K562 (cell line): ENCODE measurements at regions not wholly inside any gene's neighbourhood (a gene's known extent, or its start where the extent isn't known, plus 50 kb on each side); places are given as distances from the start of the nearest gene placed in this dataset.

Experiments
- GABPB1 ChIP-seq: sonication (generic); formaldehyde crosslinking; IDR thresholded peaks from 2 replicates; pipeline ENCODE4 v1.8.0; 2022; ENCODE audit warnings: mild to moderate bottlenecking, missing genetic modification reagents
- MAFG ChIP-seq: fragments of 450-650 bp; conservative IDR thresholded peaks from 2 replicates; pipeline ENCODE4 v1.6.1; 2016; ENCODE audit warnings: missing genetic modification characterization, missing compliant biosample characterization
- MAZ ChIP-seq, 2 experiments: fragments of 450-650 bp in 1 of 2; sonication (generic) in 1 of 2; formaldehyde crosslinking; IDR thresholded peaks in 1 of 2; conservative IDR thresholded peaks in 1 of 2; 2 replicates each; pipeline versions ENCODE4 v1.4.0 to v1.5.0; 2020; ENCODE audit warnings: mild to moderate bottlenecking in 1 of 2, missing genetic modification reagents in 1 of 2
- MTA1 ChIP-seq: fragments of 450-650 bp; IDR thresholded peaks from 2 replicates; pipeline ENCODE4 v1.6.1; 2017; ENCODE audit warnings: borderline replicate concordance
- SMC3 ChIP-seq: conservative IDR thresholded peaks from 2 replicates; pipeline ENCODE4 v1.6.1; 2011; ENCODE audit warnings: low read depth, low read length, improper control_type of control experiment; ENCODE audit not compliant: insufficient read depth
- TAF1 ChIP-seq: IDR thresholded peaks from 2 replicates; pipeline ENCODE4 v1.6.1; 2011; ENCODE audit warnings: mild to moderate bottlenecking, low read length, moderate library complexity; ENCODE audit not compliant: insufficient read depth, control insufficient read depth, severe bottlenecking; ENCODE audit errors: extremely low read depth
- YY1 ChIP-seq, 3 experiments: IDR thresholded peaks; 2 replicates each; pipeline ENCODE4 v1.6.1; 2011; ENCODE audit warnings: low read length in 2 of 3, mild to moderate bottlenecking in 2 of 3, moderate library complexity in 2 of 3, borderline replicate concordance in 1 of 3, control low read depth in 1 of 3, low read depth in 1 of 3; ENCODE audit not compliant: insufficient read depth in 3 of 3, insufficient replicate concordance in 2 of 3, control insufficient read depth in 1 of 3, insufficient read length in 1 of 3; ENCODE audit errors: extremely low read depth in 1 of 3
- ZNF23 ChIP-seq: fragments of 250-450 bp; sonication (Bioruptor Pico); IDR thresholded peaks from 2 replicates; pipeline ENCODE4 v1.4.0; 2020; ENCODE audit warnings: mild to moderate bottlenecking
- TF ChIP-seq, protein P1 (sequence below), 3 experiments: IDR thresholded peaks in 2 of 3; conservative IDR thresholded peaks in 1 of 3; 2 replicates each; pipeline ENCODE4 v1.5.1; 2011 to 2012; ENCODE audit warnings: low read length in 3 of 3, mild to moderate bottlenecking in 3 of 3, control low read depth in 2 of 3, improper control_type of control experiment in 1 of 3, inconsistent platforms in 1 of 3, low read depth in 1 of 3, mixed read lengths in 1 of 3, moderate library complexity in 1 of 3; ENCODE audit not compliant: insufficient read depth in 2 of 3
- TF ChIP-seq, protein P2 (sequence below): fragments of 250-450 bp; sonication (Bioruptor Pico); IDR thresholded peaks from 2 replicates; pipeline ENCODE4 v1.8.0; 2021; ENCODE audit warnings: mild to moderate bottlenecking, moderate library complexity
- TF ChIP-seq, protein P3 (sequence below): sonication (generic); formaldehyde crosslinking; IDR thresholded peaks from 2 replicates; pipeline ENCODE4 v1.8.1; 2023; ENCODE audit warnings: mild to moderate bottlenecking, missing genetic modification reagents
- TF ChIP-seq, protein P4 (sequence below): fragments of 450-650 bp; formaldehyde crosslinking; IDR thresholded peaks from 2 replicates; pipeline ENCODE4 v1.4.0; 2020; ENCODE audit warnings: mild to moderate bottlenecking, mixed read lengths
- TF ChIP-seq, protein P5 (sequence below): fragments of 450-650 bp; IDR thresholded peaks from 2 replicates; pipeline ENCODE4 v1.6.1; 2016; ENCODE audit warnings: missing biosample characterization, missing genetic modification characterization
- TF ChIP-seq, protein P6 (sequence below): fragments of 450-650 bp; formaldehyde crosslinking; IDR thresholded peaks from 2 replicates; pipeline ENCODE4 v1.4.0; 2020; ENCODE audit warnings: mild to moderate bottlenecking, moderate library complexity

DNA sequence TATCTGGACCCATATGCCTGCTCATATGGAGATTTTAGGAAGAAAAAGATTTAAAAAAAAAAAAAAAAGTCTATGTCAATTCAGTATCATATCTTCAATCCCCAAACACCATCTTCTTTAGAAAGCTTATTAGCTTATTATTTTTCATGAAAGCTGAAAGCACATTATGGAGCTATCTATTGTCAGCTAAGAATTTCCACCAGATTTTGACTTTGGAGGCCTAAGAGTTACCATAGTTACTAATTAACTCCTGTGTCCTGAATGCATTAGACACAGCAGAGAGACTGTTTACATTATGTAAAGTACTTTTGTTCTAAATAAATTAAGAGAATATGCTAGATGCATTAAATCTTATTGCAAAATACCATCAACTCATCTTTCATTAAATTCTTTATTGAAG is 255.5 kb upstream of the NRSN1 start:
- TF ChIP-seq MAFG (tag) (no peak), ZNF23 (CRISPR knock-in tag) (no peak), GABPB1 (CRISPR knock-in tag) (no peak), MAZ (CRISPR knock-in tag; conservative IDR thresholded peaks at IDR 0.05 in 1 of 2, IDR thresholded peaks at IDR 0.05 in 1 of 2) (no peak), TAF1 (no peak), SMC3 (no peak), YY1 (IDR thresholded peaks at IDR 0.05; ENCODE audit: borderline replicate concordance in 1 of 3, control insufficient read depth in 1 of 3, extremely low read depth in 1 of 3, insufficient read depth in 3 of 3, insufficient read length in 1 of 3, insufficient replicate concordance in 2 of 3, low read depth in 1 of 3, low read length in 2 of 3) (no peak), MTA1 (no peak)
- TF ChIP-seq, protein P1, sequence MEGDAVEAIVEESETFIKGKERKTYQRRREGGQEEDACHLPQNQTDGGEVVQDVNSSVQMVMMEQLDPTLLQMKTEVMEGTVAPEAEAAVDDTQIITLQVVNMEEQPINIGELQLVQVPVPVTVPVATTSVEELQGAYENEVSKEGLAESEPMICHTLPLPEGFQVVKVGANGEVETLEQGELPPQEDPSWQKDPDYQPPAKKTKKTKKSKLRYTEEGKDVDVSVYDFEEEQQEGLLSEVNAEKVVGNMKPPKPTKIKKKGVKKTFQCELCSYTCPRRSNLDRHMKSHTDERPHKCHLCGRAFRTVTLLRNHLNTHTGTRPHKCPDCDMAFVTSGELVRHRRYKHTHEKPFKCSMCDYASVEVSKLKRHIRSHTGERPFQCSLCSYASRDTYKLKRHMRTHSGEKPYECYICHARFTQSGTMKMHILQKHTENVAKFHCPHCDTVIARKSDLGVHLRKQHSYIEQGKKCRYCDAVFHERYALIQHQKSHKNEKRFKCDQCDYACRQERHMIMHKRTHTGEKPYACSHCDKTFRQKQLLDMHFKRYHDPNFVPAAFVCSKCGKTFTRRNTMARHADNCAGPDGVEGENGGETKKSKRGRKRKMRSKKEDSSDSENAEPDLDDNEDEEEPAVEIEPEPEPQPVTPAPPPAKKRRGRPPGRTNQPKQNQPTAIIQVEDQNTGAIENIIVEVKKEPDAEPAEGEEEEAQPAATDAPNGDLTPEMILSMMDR (IDR thresholded peaks at IDR 0.05 in 2 of 3, conservative IDR thresholded peaks at IDR 0.05 in 1 of 3; ENCODE audit: insufficient read depth in 2 of 3, low read depth in 1 of 3, low read length in 3 of 3), result no peak
- TF ChIP-seq, protein P2, sequence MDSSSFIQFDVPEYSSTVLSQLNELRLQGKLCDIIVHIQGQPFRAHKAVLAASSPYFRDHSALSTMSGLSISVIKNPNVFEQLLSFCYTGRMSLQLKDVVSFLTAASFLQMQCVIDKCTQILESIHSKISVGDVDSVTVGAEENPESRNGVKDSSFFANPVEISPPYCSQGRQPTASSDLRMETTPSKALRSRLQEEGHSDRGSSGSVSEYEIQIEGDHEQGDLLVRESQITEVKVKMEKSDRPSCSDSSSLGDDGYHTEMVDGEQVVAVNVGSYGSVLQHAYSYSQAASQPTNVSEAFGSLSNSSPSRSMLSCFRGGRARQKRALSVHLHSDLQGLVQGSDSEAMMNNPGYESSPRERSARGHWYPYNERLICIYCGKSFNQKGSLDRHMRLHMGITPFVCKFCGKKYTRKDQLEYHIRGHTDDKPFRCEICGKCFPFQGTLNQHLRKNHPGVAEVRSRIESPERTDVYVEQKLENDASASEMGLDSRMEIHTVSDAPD (CRISPR knock-in tag), result no peak
- TF ChIP-seq, protein P3, sequence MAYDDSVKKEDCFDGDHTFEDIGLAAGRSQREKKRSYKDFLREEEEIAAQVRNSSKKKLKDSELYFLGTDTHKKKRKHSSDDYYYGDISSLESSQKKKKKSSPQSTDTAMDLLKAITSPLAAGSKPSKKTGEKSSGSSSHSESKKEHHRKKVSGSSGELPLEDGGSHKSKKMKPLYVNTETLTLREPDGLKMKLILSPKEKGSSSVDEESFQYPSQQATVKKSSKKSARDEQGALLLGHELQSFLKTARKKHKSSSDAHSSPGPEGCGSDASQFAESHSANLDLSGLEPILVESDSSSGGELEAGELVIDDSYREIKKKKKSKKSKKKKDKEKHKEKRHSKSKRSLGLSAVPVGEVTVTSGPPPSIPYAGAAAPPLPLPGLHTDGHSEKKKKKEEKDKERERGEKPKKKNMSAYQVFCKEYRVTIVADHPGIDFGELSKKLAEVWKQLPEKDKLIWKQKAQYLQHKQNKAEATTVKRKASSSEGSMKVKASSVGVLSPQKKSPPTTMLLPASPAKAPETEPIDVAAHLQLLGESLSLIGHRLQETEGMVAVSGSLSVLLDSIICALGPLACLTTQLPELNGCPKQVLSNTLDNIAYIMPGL (CRISPR knock-in tag), result no peak
- TF ChIP-seq, protein P4, sequence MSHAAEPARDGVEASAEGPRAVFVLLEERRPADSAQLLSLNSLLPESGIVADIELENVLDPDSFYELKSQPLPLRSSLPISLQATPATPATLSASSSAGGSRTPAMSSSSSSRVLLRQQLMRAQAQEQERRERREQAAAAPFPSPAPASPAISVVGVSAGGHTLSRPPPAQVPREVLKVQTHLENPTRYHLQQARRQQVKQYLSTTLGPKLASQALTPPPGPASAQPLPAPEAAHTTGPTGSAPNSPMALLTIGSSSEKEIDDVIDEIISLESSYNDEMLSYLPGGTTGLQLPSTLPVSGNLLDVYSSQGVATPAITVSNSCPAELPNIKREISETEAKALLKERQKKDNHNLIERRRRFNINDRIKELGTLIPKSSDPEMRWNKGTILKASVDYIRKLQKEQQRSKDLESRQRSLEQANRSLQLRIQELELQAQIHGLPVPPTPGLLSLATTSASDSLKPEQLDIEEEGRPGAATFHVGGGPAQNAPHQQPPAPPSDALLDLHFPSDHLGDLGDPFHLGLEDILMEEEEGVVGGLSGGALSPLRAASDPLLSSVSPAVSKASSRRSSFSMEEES (CRISPR knock-in tag), result no peak
- TF ChIP-seq, protein P5, sequence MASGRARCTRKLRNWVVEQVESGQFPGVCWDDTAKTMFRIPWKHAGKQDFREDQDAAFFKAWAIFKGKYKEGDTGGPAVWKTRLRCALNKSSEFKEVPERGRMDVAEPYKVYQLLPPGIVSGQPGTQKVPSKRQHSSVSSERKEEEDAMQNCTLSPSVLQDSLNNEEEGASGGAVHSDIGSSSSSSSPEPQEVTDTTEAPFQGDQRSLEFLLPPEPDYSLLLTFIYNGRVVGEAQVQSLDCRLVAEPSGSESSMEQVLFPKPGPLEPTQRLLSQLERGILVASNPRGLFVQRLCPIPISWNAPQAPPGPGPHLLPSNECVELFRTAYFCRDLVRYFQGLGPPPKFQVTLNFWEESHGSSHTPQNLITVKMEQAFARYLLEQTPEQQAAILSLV (tag), result no peak
- TF ChIP-seq, protein P6, sequence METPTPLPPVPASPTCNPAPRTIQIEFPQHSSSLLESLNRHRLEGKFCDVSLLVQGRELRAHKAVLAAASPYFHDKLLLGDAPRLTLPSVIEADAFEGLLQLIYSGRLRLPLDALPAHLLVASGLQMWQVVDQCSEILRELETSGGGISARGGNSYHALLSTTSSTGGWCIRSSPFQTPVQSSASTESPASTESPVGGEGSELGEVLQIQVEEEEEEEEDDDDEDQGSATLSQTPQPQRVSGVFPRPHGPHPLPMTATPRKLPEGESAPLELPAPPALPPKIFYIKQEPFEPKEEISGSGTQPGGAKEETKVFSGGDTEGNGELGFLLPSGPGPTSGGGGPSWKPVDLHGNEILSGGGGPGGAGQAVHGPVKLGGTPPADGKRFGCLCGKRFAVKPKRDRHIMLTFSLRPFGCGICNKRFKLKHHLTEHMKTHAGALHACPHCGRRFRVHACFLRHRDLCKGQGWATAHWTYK (CRISPR knock-in tag), result no peak
